HepG2 (cell line): ENCODE measurements at regions not wholly inside any gene's neighbourhood (a gene's known extent, or its start where the extent isn't known, plus 50 kb on each side); places are given as distances from the start of the nearest gene placed in this dataset.

Experiments
- CCDC6 ChIP-seq: sonication (generic); formaldehyde crosslinking; IDR thresholded peaks from 2 replicates; pipeline ENCODE4 v1.8.1; 2022; ENCODE audit warnings: mild to moderate bottlenecking, missing genetic modification reagents, moderate library complexity
- EP300 ChIP-seq, 3 experiments: sonication (generic) in 1 of 3; formaldehyde crosslinking in 1 of 3; IDR thresholded peaks; 2 replicates each; pipeline versions ENCODE4 v1.5.1 to v1.6.1; 2011 to 2020; ENCODE audit warnings: low read depth in 2 of 3, low read length in 2 of 3, borderline replicate concordance in 1 of 3, improper control_type of control experiment in 1 of 3, mild to moderate bottlenecking in 1 of 3, missing genetic modification reagents in 1 of 3, moderate library complexity in 1 of 3
- ETV6 ChIP-seq: sonication (generic); formaldehyde crosslinking; conservative IDR thresholded peaks from 2 replicates; pipeline ENCODE4 v1.4.0; 2020; ENCODE audit warnings: missing genetic modification reagents
- HOXD1 ChIP-seq: sonication (generic); formaldehyde crosslinking; IDR thresholded peaks from 2 replicates; pipeline ENCODE4 v1.5.0; 2020; ENCODE audit warnings: missing genetic modification reagents
- MAZ ChIP-seq, 2 experiments: sonication (generic) in 1 of 2; formaldehyde crosslinking in 1 of 2; IDR thresholded peaks; 2 replicates each; pipeline versions ENCODE4 v1.5.0 to v1.6.1; 2012 to 2020; ENCODE audit warnings: low read depth in 2 of 2, mild to moderate bottlenecking in 2 of 2, borderline replicate concordance in 1 of 2, improper control_type of control experiment in 1 of 2, low read length in 1 of 2, missing genetic modification reagents in 1 of 2, moderate library complexity in 1 of 2
- MYPOP ChIP-seq: sonication (generic); formaldehyde crosslinking; IDR thresholded peaks from 2 replicates; pipeline ENCODE4 v1.8.1; 2023; ENCODE audit warnings: mild to moderate bottlenecking, moderate library complexity, missing genetic modification reagents
- NFIC ChIP-seq: IDR thresholded peaks from 2 replicates; pipeline ENCODE4 v1.6.1; 2012; ENCODE audit warnings: mild to moderate bottlenecking, low read length, inconsistent platforms
- TRIM22 ChIP-seq: fragments of 450-650 bp; IDR thresholded peaks from 2 replicates; pipeline ENCODE4 v1.6.1; 2017
- ZKSCAN8 ChIP-seq: IDR thresholded peaks from 2 replicates; pipeline ENCODE4 v1.6.1; 2016; ENCODE audit warnings: borderline replicate concordance, missing genetic modification reagents, missing compliant biosample characterization
- ZNF263 ChIP-seq: sonication (generic); formaldehyde crosslinking; IDR thresholded peaks from 2 replicates; pipeline ENCODE4 v1.4.0; 2020; ENCODE audit warnings: missing genetic modification reagents
- ZNF639 ChIP-seq: conservative IDR thresholded peaks from 2 replicates; pipeline ENCODE4 v1.6.1; 2018; ENCODE audit warnings: missing genetic modification reagents
- ZXDC ChIP-seq: sonication (generic); formaldehyde crosslinking; IDR thresholded peaks from 2 replicates; pipeline ENCODE4 v1.5.0; 2020; ENCODE audit warnings: mild to moderate bottlenecking, missing genetic modification reagents

- no peak for TF ChIP-seq ETV6 (CRISPR knock-in tag)
- no peak for TF ChIP-seq EP300 (IDR thresholded peaks at IDR 0.05; ENCODE audit: low read depth in 2 of 2, low read length in 2 of 2)
- no peak for TF ChIP-seq EP300 (CRISPR knock-in tag; IDR thresholded peaks at IDR 0.05; ENCODE audit: borderline replicate concordance)
- TF ChIP-seq NFIC = no peak
- no peak for TF ChIP-seq ZNF639 (CRISPR knock-in tag)
- TF ChIP-seq ZXDC (CRISPR knock-in tag) = no peak
- no peak for TF ChIP-seq MAZ (IDR thresholded peaks at IDR 0.05; ENCODE audit: borderline replicate concordance, low read depth, low read length)
- TF ChIP-seq MAZ (CRISPR knock-in tag; IDR thresholded peaks at IDR 0.05; ENCODE audit: low read depth) = no peak
- no peak for TF ChIP-seq TRIM22
- TF ChIP-seq ZNF263 = no peak
- TF ChIP-seq CCDC6 (CRISPR knock-in tag) = no peak
- TF ChIP-seq ZKSCAN8 (CRISPR knock-in tag) = no peak
- no peak for TF ChIP-seq HOXD1 (CRISPR knock-in tag)
- TF ChIP-seq MYPOP (CRISPR knock-in tag) = no peak
Measured at GRCh38 chr5:98416541-98416940, 356.9 kb upstream of the RGMB start.
